ENCODE measurements at regions not wholly inside any gene's neighbourhood (a gene's known extent, or its start where the extent isn't known, plus 50 kb on each side); places are given as distances from the start of the nearest gene placed in this dataset.

- H4K20me1 ChIP-seq (ENCODE audit: control insufficient read depth, insufficient read depth, low read length, poor library complexity, severe bottlenecking) = no peaks in the 10 kb centered on the region
- no peak overlapping the region for H3K27ac Mint-ChIP-seq
- no peaks in the 10 kb centered on the region for H3K27me3 ChIP-seq (replicated peaks in 1 of 4; ENCODE audit: control extremely low read depth in 1 of 4, control insufficient read depth in 3 of 4, insufficient read depth in 4 of 4, low read length in 3 of 4)
- H3K36me3 ChIP-seq (replicated peaks in 1 of 2; ENCODE audit: control extremely low read depth in 1 of 2, control insufficient read depth in 1 of 2, extremely low read depth in 1 of 2, insufficient read depth in 2 of 2, low read length in 1 of 2) = no peaks in the 10 kb centered on the region
- no peak overlapping the region for H2AFZ ChIP-seq (ENCODE audit: insufficient read depth, low read depth, low read length, poor library complexity, severe bottlenecking)
- 54% methylated on average over 5 of the region's 8 CpGs for WGBS (ENCODE audit: insufficient coverage)
- H3K4me3 ChIP-seq (ENCODE audit: control extremely low read depth in 1 of 5, extremely low read depth in 1 of 5, insufficient read depth in 1 of 5, low read depth in 2 of 5, low read length in 4 of 5) = no peak overlapping the region
- no peaks in the 10 kb centered on the region for H3K27me3 Mint-ChIP-seq
- peaks cover 2% of the 10 kb centered on the region for H3K9me3 Mint-ChIP-seq (ENCODE audit: insufficient read depth)
- H3K27ac ChIP-seq (ENCODE audit: low read length in 2 of 2) = no peak overlapping the region
- CTCF ChIA-PET = no interaction called here
- H3K4me2 ChIP-seq (replicated peaks; ENCODE audit: low read depth, low read length, poor library complexity, severe bottlenecking) = no peak overlapping the region
- H3K4me3 Mint-ChIP-seq = no peak overlapping the region
- peaks cover 0 to 9% (median 1%) of the 10 kb centered on the region in 3 donors for H3K9me3 ChIP-seq (ENCODE audit: control extremely low read depth in 1 of 3, control insufficient read depth in 2 of 3, insufficient read depth in 1 of 3, low read length in 2 of 3)
- intact Hi-C loops (cut with micrococcal nuclease) = no loop called here
- no peak overlapping the region for H3K9ac ChIP-seq (ENCODE audit: low read length)
- TF ChIP-seq EZH2 (IDR thresholded peaks at IDR 0.05; ENCODE audit: borderline replicate concordance, insufficient read depth, low read depth, low read length, poor library complexity, severe bottlenecking) (no peak), CTCF (IDR thresholded peaks at IDR 0.05) (no peak)
- POLR2A ChIA-PET = no interaction called here
- DNase-seq = no peak
- no peaks in the 10 kb centered on the region for H3K4me1 ChIP-seq (ENCODE audit: control insufficient read depth in 2 of 2, insufficient read depth in 2 of 2, low read length in 2 of 2)
- no peaks in the 10 kb centered on the region for H3K79me2 ChIP-seq (ENCODE audit: control insufficient read depth, insufficient read depth, low read length)
- no peaks in the 10 kb centered on the region for H3K4me1 Mint-ChIP-seq
- ATAC-seq (ENCODE audit: low read depth) = no peak
Observed at GRCh38 chr11:98600786-98601773, 419.7 kb upstream of the CNTN5 start.

- H3K9ac ChIP-seq (ENCODE audit: low read length) = no peak overlapping the region
- peaks cover 0 to 18% (median 0%) of the 10 kb centered on the region in 3 donors for H3K9me3 ChIP-seq (ENCODE audit: control extremely low read depth in 1 of 3, control insufficient read depth in 2 of 3, insufficient read depth in 1 of 3, low read length in 2 of 3)
- Mint-ChIP-seq H3K27ac (no peak overlapping the region), H3K4me1 (no peaks in the 10 kb centered on the region), H3K4me3 (no peak overlapping the region), H3K27me3 (no peaks in the 10 kb centered on the region), H3K9me3 (ENCODE audit: insufficient read depth) (peaks cover 2% of the 10 kb centered on the region)
- DNase-seq (no peak), ATAC-seq (ENCODE audit: low read depth) (no peak)
- no peak overlapping the region for H3K27ac ChIP-seq (ENCODE audit: low read length in 2 of 2)
- H3K79me2 ChIP-seq (ENCODE audit: control insufficient read depth, insufficient read depth, low read length) = no peaks in the 10 kb centered on the region
- no peak for TF ChIP-seq EZH2 (IDR thresholded peaks at IDR 0.05; ENCODE audit: borderline replicate concordance, insufficient read depth, low read depth, low read length, poor library complexity, severe bottlenecking)
- CTCF ChIA-PET = no interaction called here
- no peaks in the 10 kb centered on the region for H3K4me1 ChIP-seq (ENCODE audit: control insufficient read depth in 2 of 2, insufficient read depth in 2 of 2, low read length in 2 of 2)
- H3K27me3 ChIP-seq (replicated peaks in 1 of 4; ENCODE audit: control extremely low read depth in 1 of 4, control insufficient read depth in 3 of 4, insufficient read depth in 4 of 4, low read length in 3 of 4) = no peaks in the 10 kb centered on the region
- intact Hi-C loops (cut with micrococcal nuclease) = no loop called here
- POLR2A ChIA-PET = no interaction called here
- H4K20me1 ChIP-seq (ENCODE audit: control insufficient read depth, insufficient read depth, low read length, poor library complexity, severe bottlenecking) = no peaks in the 10 kb centered on the region
- no peak overlapping the region for H3K4me2 ChIP-seq (replicated peaks; ENCODE audit: low read depth, low read length, poor library complexity, severe bottlenecking)
- H3K36me3 ChIP-seq (replicated peaks in 1 of 2; ENCODE audit: control extremely low read depth in 1 of 2, control insufficient read depth in 1 of 2, extremely low read depth in 1 of 2, insufficient read depth in 2 of 2, low read length in 1 of 2) = no peaks in the 10 kb centered on the region
- no peak overlapping the region for H2AFZ ChIP-seq (ENCODE audit: insufficient read depth, low read depth, low read length, poor library complexity, severe bottlenecking)
- H3K4me3 ChIP-seq (ENCODE audit: control extremely low read depth in 1 of 5, extremely low read depth in 1 of 5, insufficient read depth in 1 of 5, low read depth in 2 of 5, low read length in 4 of 5) = no peak overlapping the region
Observed at GRCh38 chr11:98616098-98616655, 404.6 kb upstream of the CNTN5 start.
